Chondrocyte (in vitro differentiated cells): ENCODE measurements at regions not wholly inside any gene's neighbourhood (a gene's known extent, or its start where the extent isn't known, plus 50 kb on each side); places are given as distances from the start of the nearest gene placed in this dataset.

ENCODE experiments used
- DNase-seq: peaks from one replicate; pipeline ENCODE4 v3.0.0; 2021; ENCODE audit warnings: mixed read lengths, low spot score
- H3K27ac Mint-ChIP-seq: one replicate; pipeline ENCODE4 v1.8.0; 2021; ENCODE audit warnings: mild to moderate bottlenecking, moderate library complexity, mixed read lengths; ENCODE audit not compliant: unreplicated experiment
- H3K27me3 Mint-ChIP-seq: 2 replicates; pipeline ENCODE4 v1.8.0; 2021; ENCODE audit warnings: low read depth, mixed read lengths
- H3K36me3 Mint-ChIP-seq: 2 replicates; pipeline ENCODE4 v1.8.0; 2021; ENCODE audit warnings: low read depth, mixed read lengths
- H3K4me1 Mint-ChIP-seq: 2 replicates; pipeline ENCODE4 v1.8.0; 2021; ENCODE audit warnings: low read depth, mild to moderate bottlenecking, mixed read lengths
- H3K4me3 Mint-ChIP-seq: one replicate; pipeline ENCODE4 v1.8.0; 2021; ENCODE audit warnings: mild to moderate bottlenecking, moderate library complexity, mixed read lengths; ENCODE audit not compliant: unreplicated experiment
- H3K9me3 Mint-ChIP-seq: 2 replicates; pipeline ENCODE4 v1.8.0; 2021; ENCODE audit warnings: low read depth, mixed read lengths
- TF ChIP-seq, protein P1 (sequence below): fragments of 200-600 bp; sonication (generic); IDR thresholded peaks from 2 replicates; pipeline ENCODE4 v1.5.0; 2021; ENCODE audit warnings: antibody characterized with exemption, mild to moderate bottlenecking, moderate library complexity

GRCh38 chr20:43316271-43316670 is 126.6 kb upstream of the PTPRT start:
- no peaks in the 10 kb centered on the region for H3K27me3 Mint-ChIP-seq
- no peaks in the 10 kb centered on the region for H3K36me3 Mint-ChIP-seq
- DNase-seq: no peak
- TF ChIP-seq, protein P1, sequence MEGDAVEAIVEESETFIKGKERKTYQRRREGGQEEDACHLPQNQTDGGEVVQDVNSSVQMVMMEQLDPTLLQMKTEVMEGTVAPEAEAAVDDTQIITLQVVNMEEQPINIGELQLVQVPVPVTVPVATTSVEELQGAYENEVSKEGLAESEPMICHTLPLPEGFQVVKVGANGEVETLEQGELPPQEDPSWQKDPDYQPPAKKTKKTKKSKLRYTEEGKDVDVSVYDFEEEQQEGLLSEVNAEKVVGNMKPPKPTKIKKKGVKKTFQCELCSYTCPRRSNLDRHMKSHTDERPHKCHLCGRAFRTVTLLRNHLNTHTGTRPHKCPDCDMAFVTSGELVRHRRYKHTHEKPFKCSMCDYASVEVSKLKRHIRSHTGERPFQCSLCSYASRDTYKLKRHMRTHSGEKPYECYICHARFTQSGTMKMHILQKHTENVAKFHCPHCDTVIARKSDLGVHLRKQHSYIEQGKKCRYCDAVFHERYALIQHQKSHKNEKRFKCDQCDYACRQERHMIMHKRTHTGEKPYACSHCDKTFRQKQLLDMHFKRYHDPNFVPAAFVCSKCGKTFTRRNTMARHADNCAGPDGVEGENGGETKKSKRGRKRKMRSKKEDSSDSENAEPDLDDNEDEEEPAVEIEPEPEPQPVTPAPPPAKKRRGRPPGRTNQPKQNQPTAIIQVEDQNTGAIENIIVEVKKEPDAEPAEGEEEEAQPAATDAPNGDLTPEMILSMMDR: no peak
- no peaks in the 10 kb centered on the region for H3K4me1 Mint-ChIP-seq
- H3K27ac Mint-ChIP-seq: no peak overlapping the region
- no peak overlapping the region for H3K4me3 Mint-ChIP-seq
- no peaks in the 10 kb centered on the region for H3K9me3 Mint-ChIP-seq

DNA sequence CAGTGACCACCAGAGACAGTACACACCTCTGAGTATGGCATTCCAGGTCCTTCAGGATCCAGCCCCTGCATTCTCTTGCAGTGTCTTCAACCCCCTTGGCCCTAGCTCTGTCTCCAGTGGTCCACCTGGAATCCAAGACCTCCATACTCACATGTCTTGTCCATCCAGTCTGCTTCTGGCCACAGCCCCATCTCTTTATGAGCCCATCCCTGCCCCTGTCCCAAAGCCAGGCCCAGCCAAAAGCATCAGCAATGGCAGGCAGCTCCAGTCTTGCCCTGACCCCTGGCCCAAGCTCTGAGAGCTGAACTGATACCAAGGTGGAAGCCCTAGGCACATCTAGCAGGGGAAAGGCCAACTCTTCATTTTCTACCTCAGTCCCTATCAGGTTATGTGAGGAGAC is 119.6 kb upstream of the PTPRT start:
- peaks cover 16% of the 10 kb centered on the region for H3K9me3 Mint-ChIP-seq
- no peak overlapping the region for H3K27ac Mint-ChIP-seq
- H3K27me3 Mint-ChIP-seq: no peaks in the 10 kb centered on the region
- TF ChIP-seq, protein P1: no peak
- H3K4me1 Mint-ChIP-seq: no peaks in the 10 kb centered on the region
- H3K36me3 Mint-ChIP-seq: no peaks in the 10 kb centered on the region
- DNase-seq: no peak
- no peak overlapping the region for H3K4me3 Mint-ChIP-seq

DNA sequence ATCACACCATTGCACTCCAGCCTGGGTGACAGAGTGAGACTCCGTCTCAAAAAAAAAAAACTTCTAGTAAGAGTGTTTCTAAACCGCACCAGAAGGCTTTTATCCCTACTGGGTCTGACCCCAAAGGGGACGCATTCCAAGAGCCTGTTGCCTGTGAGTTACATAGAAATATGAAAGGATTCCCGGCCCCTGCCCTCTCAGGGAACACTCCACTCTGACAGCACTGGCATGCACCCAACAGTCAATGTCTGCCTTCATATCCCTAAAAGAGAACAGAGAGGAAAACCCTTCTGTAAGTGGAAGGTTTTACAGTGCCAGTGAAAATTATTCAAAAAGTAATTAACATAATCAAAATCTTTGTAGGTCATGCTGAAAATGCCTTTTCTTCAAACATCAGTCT is 117.1 kb upstream of the PTPRT start:
- Mint-ChIP-seq H3K4me1 (no peaks in the 10 kb centered on the region), H3K36me3 (no peaks in the 10 kb centered on the region), H3K27ac (no peak overlapping the region), H3K4me3 (no peak overlapping the region), H3K27me3 (no peaks in the 10 kb centered on the region), H3K9me3 (peaks cover 20% of the 10 kb centered on the region)
- TF ChIP-seq, protein P1: no peak
- no peak for DNase-seq

GRCh38 chr20:43305749-43306148 is 116.0 kb upstream of the PTPRT start:
- TF ChIP-seq, protein P1: no peak
- Mint-ChIP-seq H3K4me3 (no peak overlapping the region), H3K9me3 (peaks cover 20% of the 10 kb centered on the region), H3K27me3 (no peaks in the 10 kb centered on the region), H3K4me1 (no peaks in the 10 kb centered on the region), H3K36me3 (no peaks in the 10 kb centered on the region), H3K27ac (no peak overlapping the region)
- no peak for DNase-seq

GRCh38 chr20:43304598-43304997 is 114.9 kb upstream of the PTPRT start:
- DNase-seq: no peak
- H3K4me1 Mint-ChIP-seq: no peaks in the 10 kb centered on the region
- H3K36me3 Mint-ChIP-seq: no peaks in the 10 kb centered on the region
- TF ChIP-seq, protein P1: no peak
- H3K9me3 Mint-ChIP-seq: peaks cover 20% of the 10 kb centered on the region
- H3K4me3 Mint-ChIP-seq: no peak overlapping the region
- H3K27me3 Mint-ChIP-seq: no peaks in the 10 kb centered on the region
- H3K27ac Mint-ChIP-seq: no peak overlapping the region
